Transverse colon (tissue), 4 donors: ENCODE measurements at regions not wholly inside any gene's neighbourhood (a gene's known extent, or its start where the extent isn't known, plus 50 kb on each side); places are given as distances from the start of the nearest gene placed in this dataset.

Experiments used
- DNase-seq: peaks from one replicate; pipeline ENCODE4 v3.0.0-alpha.2; 2019
- H3K27ac ChIP-seq, 4 donors: fragments of 200-600 bp; sonication (generic); 2 replicates each; pipeline ENCODE4 v1.5.1; 2016 to 2018; ENCODE audit warnings: inconsistent platforms in 4 of 4
- H3K27me3 ChIP-seq: fragments of 200-600 bp; sonication (generic); 2 replicates; pipeline ENCODE4 v1.5.1; 2017; ENCODE audit warnings: inconsistent platforms
- H3K36me3 ChIP-seq, 4 donors: fragments of 200-600 bp; sonication (generic); 2 replicates each; pipeline ENCODE4 v1.5.1; 2017 to 2019; ENCODE audit warnings: inconsistent platforms in 4 of 4
- H3K4me1 ChIP-seq, 4 donors: fragments of 200-600 bp; sonication (generic); 2 replicates each; pipeline ENCODE4 v1.5.1; 2017 to 2020; ENCODE audit warnings: inconsistent platforms in 4 of 4
- H3K4me3 ChIP-seq, 4 donors: fragments of 200-600 bp; sonication (generic); 1 replicate in 1 of 4; 2 replicates in 3 of 4; pipeline versions ENCODE4 v1.5.1 to v1.6.1; 2017 to 2019; ENCODE audit warnings: inconsistent platforms in 4 of 4
- H3K9me3 ChIP-seq, 2 donors: fragments of 200-600 bp; sonication (generic); 2 replicates each; pipeline ENCODE4 v1.5.1; 2017 to 2019; ENCODE audit warnings: inconsistent platforms in 2 of 2
- CTCF ChIP-seq, 5 experiments: fragments of 200-600 bp in 3 of 5; fragments of 450-650 bp in 2 of 5; sonication (generic) in 3 of 5; IDR thresholded peaks; 1 replicate in 2 of 5; 2 replicates in 3 of 5; pipeline ENCODE4 v1.5.1; 2016 to 2017; ENCODE audit warnings: antibody characterized with exemption in 5 of 5, inconsistent platforms in 3 of 5, mild to moderate bottlenecking in 2 of 5, moderate library complexity in 1 of 5
- EP300 ChIP-seq: sonication (generic); formaldehyde crosslinking; IDR thresholded peaks from one replicate; pipeline ENCODE4 v1.6.1; 2017; ENCODE audit warnings: antibody characterized with exemption, low read depth
- POLR2A ChIP-seq: fragments of 450-650 bp; IDR thresholded peaks from one replicate; pipeline ENCODE4 v1.6.1; 2016; ENCODE audit warnings: antibody characterized with exemption, mild to moderate bottlenecking, moderate library complexity
- POLR2AphosphoS5 ChIP-seq, 3 donors: sonication (generic); formaldehyde crosslinking; IDR thresholded peaks; one replicate each; pipeline ENCODE4 v1.6.1; 2016; ENCODE audit warnings: antibody characterized with exemption in 3 of 3
- WGBS, 2 donors: methylation state at CpG; one replicate each; pipeline ENCODE4 v1.1.5; 2018; ENCODE audit warnings: low coverage in 1 of 2; 5-methylcytosine and 5-hydroxymethylcytosine counted together
- in situ Hi-C, 4 donors: fragments of 200-750 bp; cut with MboI; loops; one replicate each; pipeline versions ENCODE4 v1.15.0 to v1.15.1; 2017; ENCODE audit warnings: low sequenced_read_pairs in 3 of 4, low pct_ligation_motif_present in 1 of 4, low pct_unique_long_range_greater_than_20kb in 1 of 4
- intact Hi-C: fragments of 100-400 bp; cut with DNase I; formaldehyde crosslinking; loops from one replicate; pipeline ENCODE4 v1.15.1; 2023; ENCODE audit warnings: low total_unique reads

- intact Hi-C loops (no loop called here), in situ Hi-C loops (no loop called here)
- WGBS, 2 donors, result 88 to 89% methylated on average over 1 of the region's 1 CpG
- H3K4me3 ChIP-seq, result no peak overlapping the region
- peak overlapping the region in 3 of 4 donors; percentile 67 to 70 (median 69) for H3K27ac ChIP-seq
- no peak for TF ChIP-seq POLR2AphosphoS5 (IDR thresholded peaks at IDR 0.05)
- peaks cover 9 to 53% (median 12%) of the 10 kb centered on the region in 4 donors for H3K4me1 ChIP-seq
- H3K9me3 ChIP-seq, result no peaks in the 10 kb centered on the region
- no peaks in the 10 kb centered on the region for H3K27me3 ChIP-seq
- no peaks in the 10 kb centered on the region for H3K36me3 ChIP-seq
- DNase-seq, result no peak
These were observed 86.1 kb upstream of the DOCK9 start for GRCh38 chr13:99063952-99064351.

GRCh38 chr13:99064624-99065234 lies 86.9 kb upstream of the DOCK9 start:
- peak overlapping the region in 3 of 4 donors; percentile 11 to 70 (median 69) for H3K27ac ChIP-seq
- no peaks in the 10 kb centered on the region for H3K27me3 ChIP-seq
- no peaks in the 10 kb centered on the region for H3K9me3 ChIP-seq
- H3K4me1 ChIP-seq, result peaks cover 9 to 54% (median 12%) of the 10 kb centered on the region in 4 donors
- TF ChIP-seq POLR2AphosphoS5 (IDR thresholded peaks at IDR 0.05) (no peak), EP300 (no peak), CTCF (IDR thresholded peaks at IDR 0.05) (no peak), POLR2A (no peak)
- H3K36me3 ChIP-seq, result no peaks in the 10 kb centered on the region
- DNase-seq, result no peak
- no peak overlapping the region for H3K4me3 ChIP-seq
- intact Hi-C loops (no loop called here), in situ Hi-C loops (no loop called here)
- WGBS, 2 donors, result 83 to 84% methylated on average over 4 to 5 of the region's 5 CpGs

- in situ Hi-C loops (no loop called here), intact Hi-C loops (no loop called here)
- TF ChIP-seq EP300, result no peak
- Histone ChIP-seq H3K36me3 (no peaks in the 10 kb centered on the region), H3K4me1 (peaks cover 9 to 54% (median 12%) of the 10 kb centered on the region in 4 donors), H3K4me3 (no peak overlapping the region), H3K27ac (peak overlapping the region in 2 of 4 donors; percentile 69 to 70), H3K9me3 (no peaks in the 10 kb centered on the region), H3K27me3 (no peaks in the 10 kb centered on the region)
- WGBS, 2 donors, result 92 to 96% methylated on average over 5 to 7 of the region's 7 CpGs
- DNase-seq, result no peak
These were observed 87.6 kb upstream of the DOCK9 start for GRCh38 chr13:99065235-99066015.

- no peaks in the 10 kb centered on the region for H3K9me3 ChIP-seq
- peak overlapping the region in 3 of 4 donors; percentile 7 to 54 (median 48) for H3K27ac ChIP-seq
- H3K27me3 ChIP-seq, result no peaks in the 10 kb centered on the region
- DNase-seq, result no peak
- TF ChIP-seq CTCF (IDR thresholded peaks at IDR 0.05), result no peak
- no peak for TF ChIP-seq EP300
- no peak for TF ChIP-seq POLR2A
- TF ChIP-seq POLR2AphosphoS5 (IDR thresholded peaks at IDR 0.05), result no peak
- WGBS, 2 donors, result 78 to 98% methylated on average over 1 of the region's 1 CpG
- intact Hi-C loops, result no loop called here
- in situ Hi-C loops, result no loop called here
- no peak overlapping the region for H3K4me3 ChIP-seq
- peaks cover 9 to 49% (median 12%) of the 10 kb centered on the region in 4 donors for H3K4me1 ChIP-seq
- H3K36me3 ChIP-seq, result no peaks in the 10 kb centered on the region
These were observed 88.4 kb upstream of the DOCK9 start for GRCh38 chr13:99066219-99066618.

GRCh38 chr13:99067159-99067985 lies 89.5 kb upstream of the DOCK9 start:
- in situ Hi-C loops (no loop called here), intact Hi-C loops (no loop called here)
- TF ChIP-seq POLR2AphosphoS5 (IDR thresholded peaks at IDR 0.05), result no peak
- TF ChIP-seq CTCF (IDR thresholded peaks at IDR 0.05), result no peak
- DNase-seq, result no peak
- whole genome bisulfite sequencing, 2 donors, result 83 to 88% methylated on average over 1 of the region's 1 CpG
- no peak overlapping the region for H3K4me3 ChIP-seq
- H3K36me3 ChIP-seq, result no peaks in the 10 kb centered on the region
- H3K27ac ChIP-seq, result peak overlapping the region; percentile 7 to 54 (median 42)
- no peaks in the 10 kb centered on the region for H3K27me3 ChIP-seq
- H3K9me3 ChIP-seq, result no peaks in the 10 kb centered on the region
- H3K4me1 ChIP-seq, result peaks cover 9 to 38% (median 10%) of the 10 kb centered on the region in 4 donors
